KMS-11 (cell line): ENCODE measurements at regions not wholly inside any gene's neighbourhood (a gene's known extent, or its start where the extent isn't known, plus 50 kb on each side); places are given as distances from the start of the nearest gene placed in this dataset.

Experiments used
- H2AFZ ChIP-seq: fragments of 200-600 bp; sonication (generic); 2 replicates; pipeline ENCODE4 v1.6.1; 2016; ENCODE audit warnings: antibody characterized with exemption, mixed run types, low read depth
- H3K27ac ChIP-seq: fragments of 200-600 bp; sonication (generic); 2 replicates; pipeline ENCODE4 v1.6.1; 2016; ENCODE audit warnings: mild to moderate bottlenecking, mixed run types
- H3K27me3 ChIP-seq: fragments of 200-600 bp; sonication (generic); 2 replicates; pipeline ENCODE4 v1.6.1; 2017; ENCODE audit warnings: mild to moderate bottlenecking, low read depth, mixed run types, moderate library complexity; ENCODE audit not compliant: insufficient read depth
- H3K36me3 ChIP-seq: fragments of 200-600 bp; sonication (generic); 2 replicates; pipeline ENCODE4 v1.6.1; 2017; ENCODE audit warnings: mild to moderate bottlenecking, mixed run types; ENCODE audit not compliant: insufficient read depth
- H3K4me1 ChIP-seq: fragments of 200-600 bp; sonication (generic); 2 replicates; pipeline ENCODE4 v1.6.1; 2016; ENCODE audit warnings: mild to moderate bottlenecking, low read depth, mixed run types; ENCODE audit not compliant: poor library complexity, severe bottlenecking
- H3K4me2 ChIP-seq: fragments of 200-600 bp; sonication (generic); 2 replicates; pipeline ENCODE4 v1.7.0; 2016; ENCODE audit warnings: mild to moderate bottlenecking, mixed run types
- H3K4me3 ChIP-seq: fragments of 200-600 bp; sonication (generic); IDR thresholded peaks from 2 replicates; pipeline ENCODE4 v1.6.1; 2017; ENCODE audit warnings: low read depth, low read length, mixed read lengths; ENCODE audit not compliant: insufficient read depth
- H3K79me2 ChIP-seq: fragments of 200-600 bp; sonication (generic); 2 replicates; pipeline ENCODE4 v1.6.1; 2016; ENCODE audit warnings: low read depth, mixed run types; ENCODE audit not compliant: insufficient read depth
- H3K9ac ChIP-seq: fragments of 200-600 bp; sonication (generic); 2 replicates; pipeline ENCODE4 v1.6.1; 2016; ENCODE audit warnings: mild to moderate bottlenecking, mixed run types
- H4K20me1 ChIP-seq: fragments of 200-600 bp; sonication (generic); 2 replicates; pipeline ENCODE4 v1.6.1; 2016; ENCODE audit warnings: mild to moderate bottlenecking, mixed run types; ENCODE audit not compliant: insufficient read depth
- TF ChIP-seq, protein P1 (sequence below): fragments of 200-600 bp; sonication (generic); conservative IDR thresholded peaks from 2 replicates; pipeline ENCODE4 v1.6.1; 2017; ENCODE audit warnings: low read depth, mild to moderate bottlenecking, antibody characterized with exemption, low read length, moderate library complexity, mixed read lengths

GRCh38 chr4:126547352-126547751 is 1085.4 kb upstream of the INTU start:
- Histone ChIP-seq H3K4me2 (no peak overlapping the region), H3K4me1 (no peaks in the 10 kb centered on the region), H3K9ac (no peak overlapping the region), H3K27me3 (no peaks in the 10 kb centered on the region), H2AFZ (no peak overlapping the region), H3K36me3 (no peaks in the 10 kb centered on the region), H3K27ac (no peak overlapping the region), H4K20me1 (no peaks in the 10 kb centered on the region), H3K4me3 (no peak overlapping the region), H3K79me2 (no peaks in the 10 kb centered on the region)
- TF ChIP-seq, protein P1, sequence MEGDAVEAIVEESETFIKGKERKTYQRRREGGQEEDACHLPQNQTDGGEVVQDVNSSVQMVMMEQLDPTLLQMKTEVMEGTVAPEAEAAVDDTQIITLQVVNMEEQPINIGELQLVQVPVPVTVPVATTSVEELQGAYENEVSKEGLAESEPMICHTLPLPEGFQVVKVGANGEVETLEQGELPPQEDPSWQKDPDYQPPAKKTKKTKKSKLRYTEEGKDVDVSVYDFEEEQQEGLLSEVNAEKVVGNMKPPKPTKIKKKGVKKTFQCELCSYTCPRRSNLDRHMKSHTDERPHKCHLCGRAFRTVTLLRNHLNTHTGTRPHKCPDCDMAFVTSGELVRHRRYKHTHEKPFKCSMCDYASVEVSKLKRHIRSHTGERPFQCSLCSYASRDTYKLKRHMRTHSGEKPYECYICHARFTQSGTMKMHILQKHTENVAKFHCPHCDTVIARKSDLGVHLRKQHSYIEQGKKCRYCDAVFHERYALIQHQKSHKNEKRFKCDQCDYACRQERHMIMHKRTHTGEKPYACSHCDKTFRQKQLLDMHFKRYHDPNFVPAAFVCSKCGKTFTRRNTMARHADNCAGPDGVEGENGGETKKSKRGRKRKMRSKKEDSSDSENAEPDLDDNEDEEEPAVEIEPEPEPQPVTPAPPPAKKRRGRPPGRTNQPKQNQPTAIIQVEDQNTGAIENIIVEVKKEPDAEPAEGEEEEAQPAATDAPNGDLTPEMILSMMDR, result no peak

GRCh38 chr4:126548890-126549289 is 1083.9 kb upstream of the INTU start:
- no peak overlapping the region for H3K9ac ChIP-seq
- H3K79me2 ChIP-seq, result no peaks in the 10 kb centered on the region
- no peak overlapping the region for H3K4me2 ChIP-seq
- H3K36me3 ChIP-seq, result no peaks in the 10 kb centered on the region
- TF ChIP-seq, protein P1, result no peak
- H2AFZ ChIP-seq, result no peak overlapping the region
- no peak overlapping the region for H3K4me3 ChIP-seq
- no peaks in the 10 kb centered on the region for H3K4me1 ChIP-seq
- H4K20me1 ChIP-seq, result no peaks in the 10 kb centered on the region
- H3K27me3 ChIP-seq, result no peaks in the 10 kb centered on the region
- no peak overlapping the region for H3K27ac ChIP-seq

- no peak overlapping the region for H3K27ac ChIP-seq
- no peak overlapping the region for H2AFZ ChIP-seq
- no peaks in the 10 kb centered on the region for H3K4me1 ChIP-seq
- H3K9ac ChIP-seq, result no peak overlapping the region
- no peaks in the 10 kb centered on the region for H3K27me3 ChIP-seq
- no peak overlapping the region for H3K4me2 ChIP-seq
- H3K4me3 ChIP-seq, result no peak overlapping the region
- H3K36me3 ChIP-seq, result no peaks in the 10 kb centered on the region
- H3K79me2 ChIP-seq, result no peaks in the 10 kb centered on the region
- TF ChIP-seq, protein P1, result no peak
- H4K20me1 ChIP-seq, result no peaks in the 10 kb centered on the region
These were observed 1080.4 kb upstream of the INTU start for GRCh38 chr4:126552321-126552720.

GRCh38 chr4:126553248-126553647 is 1079.5 kb upstream of the INTU start:
- no peak overlapping the region for H2AFZ ChIP-seq
- H4K20me1 ChIP-seq, result no peaks in the 10 kb centered on the region
- no peaks in the 10 kb centered on the region for H3K79me2 ChIP-seq
- H3K9ac ChIP-seq, result no peak overlapping the region
- H3K4me3 ChIP-seq, result no peak overlapping the region
- TF ChIP-seq, protein P1, result no peak
- no peaks in the 10 kb centered on the region for H3K27me3 ChIP-seq
- no peaks in the 10 kb centered on the region for H3K4me1 ChIP-seq
- no peak overlapping the region for H3K27ac ChIP-seq
- H3K36me3 ChIP-seq, result no peaks in the 10 kb centered on the region
- no peak overlapping the region for H3K4me2 ChIP-seq
